Neutrophil (primary cell): ENCODE measurements at regions not wholly inside any gene's neighbourhood (a gene's known extent, or its start where the extent isn't known, plus 50 kb on each side); places are given as distances from the start of the nearest gene placed in this dataset.

ENCODE experiments used
- H3K27ac ChIP-seq: fragments of 200-600 bp; sonication (generic); 2 replicates; pipeline ENCODE4 v1.5.1; 2016; ENCODE audit warnings: mild to moderate bottlenecking, moderate library complexity
- H3K27me3 ChIP-seq: fragments of 200-600 bp; sonication (generic); 2 replicates; pipeline ENCODE4 v1.6.0; 2016; ENCODE audit warnings: mild to moderate bottlenecking
- H3K36me3 ChIP-seq: fragments of 200-600 bp; sonication (generic); 2 replicates; pipeline ENCODE4 v1.5.1; 2017
- H3K4me1 ChIP-seq, 2 experiments: fragments of 200-600 bp in 1 of 2; sonication (generic) in 1 of 2; 1 replicate in 1 of 2; 2 replicates in 1 of 2; pipeline versions ENCODE4 v1.5.1 to v1.6.1; 2013 to 2016; ENCODE audit warnings: low read depth in 1 of 2, low read length in 1 of 2, mild to moderate bottlenecking in 1 of 2, moderate library complexity in 1 of 2; ENCODE audit not compliant: control insufficient read depth in 1 of 2, insufficient read depth in 1 of 2
- H3K4me3 ChIP-seq, 2 experiments: fragments of 200-600 bp in 1 of 2; sonication (generic) in 1 of 2; 1 replicate in 1 of 2; 2 replicates in 1 of 2; pipeline ENCODE4 v1.5.1; 2013 to 2016; ENCODE audit warnings: low read depth in 1 of 2, low read length in 1 of 2, mild to moderate bottlenecking in 1 of 2, moderate library complexity in 1 of 2
- H3K9me3 ChIP-seq: fragments of 200-600 bp; sonication (generic); 2 replicates; pipeline ENCODE4 v1.5.1; 2016
- TF ChIP-seq, protein P1 (sequence below): fragments of 200-600 bp; sonication (generic); IDR thresholded peaks from 2 replicates; pipeline ENCODE4 v1.5.1; 2016; ENCODE audit warnings: antibody characterized with exemption

DNA sequence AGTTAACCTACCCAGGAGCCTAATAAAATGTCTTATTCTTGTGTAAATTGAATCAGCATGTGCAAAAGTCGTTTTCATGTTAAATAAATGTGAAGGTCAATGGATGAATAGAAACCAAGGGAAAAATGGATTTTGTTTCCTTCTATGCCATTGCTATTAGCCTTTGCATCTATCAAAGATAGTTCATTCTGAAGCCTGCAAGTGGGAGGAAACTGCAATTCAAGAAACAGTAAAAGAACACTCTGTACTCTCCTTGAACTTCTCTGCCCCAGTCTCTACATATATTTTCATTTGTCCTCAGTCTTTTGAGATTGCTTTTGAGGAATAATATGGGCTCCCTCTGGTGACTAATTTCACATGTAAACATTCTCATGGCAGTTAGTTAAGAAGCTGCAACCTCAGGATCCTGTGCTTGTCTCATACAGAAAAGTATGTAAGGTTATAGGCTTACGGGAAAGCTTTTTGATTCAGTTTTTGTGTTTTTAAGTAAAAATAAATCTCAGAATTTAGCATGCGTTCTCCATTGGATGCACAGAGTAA, 1590.0 kb upstream of the LRRTM1 start:
- Histone ChIP-seq H3K36me3 (no peaks in the 10 kb centered on the region), H3K27me3 (no peaks in the 10 kb centered on the region), H3K9me3 (no peaks in the 10 kb centered on the region), H3K4me1 (no peaks in the 10 kb centered on the region), H3K27ac (no peak overlapping the region), H3K4me3 (no peak overlapping the region)
- TF ChIP-seq, protein P1, sequence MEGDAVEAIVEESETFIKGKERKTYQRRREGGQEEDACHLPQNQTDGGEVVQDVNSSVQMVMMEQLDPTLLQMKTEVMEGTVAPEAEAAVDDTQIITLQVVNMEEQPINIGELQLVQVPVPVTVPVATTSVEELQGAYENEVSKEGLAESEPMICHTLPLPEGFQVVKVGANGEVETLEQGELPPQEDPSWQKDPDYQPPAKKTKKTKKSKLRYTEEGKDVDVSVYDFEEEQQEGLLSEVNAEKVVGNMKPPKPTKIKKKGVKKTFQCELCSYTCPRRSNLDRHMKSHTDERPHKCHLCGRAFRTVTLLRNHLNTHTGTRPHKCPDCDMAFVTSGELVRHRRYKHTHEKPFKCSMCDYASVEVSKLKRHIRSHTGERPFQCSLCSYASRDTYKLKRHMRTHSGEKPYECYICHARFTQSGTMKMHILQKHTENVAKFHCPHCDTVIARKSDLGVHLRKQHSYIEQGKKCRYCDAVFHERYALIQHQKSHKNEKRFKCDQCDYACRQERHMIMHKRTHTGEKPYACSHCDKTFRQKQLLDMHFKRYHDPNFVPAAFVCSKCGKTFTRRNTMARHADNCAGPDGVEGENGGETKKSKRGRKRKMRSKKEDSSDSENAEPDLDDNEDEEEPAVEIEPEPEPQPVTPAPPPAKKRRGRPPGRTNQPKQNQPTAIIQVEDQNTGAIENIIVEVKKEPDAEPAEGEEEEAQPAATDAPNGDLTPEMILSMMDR: no peak

DNA sequence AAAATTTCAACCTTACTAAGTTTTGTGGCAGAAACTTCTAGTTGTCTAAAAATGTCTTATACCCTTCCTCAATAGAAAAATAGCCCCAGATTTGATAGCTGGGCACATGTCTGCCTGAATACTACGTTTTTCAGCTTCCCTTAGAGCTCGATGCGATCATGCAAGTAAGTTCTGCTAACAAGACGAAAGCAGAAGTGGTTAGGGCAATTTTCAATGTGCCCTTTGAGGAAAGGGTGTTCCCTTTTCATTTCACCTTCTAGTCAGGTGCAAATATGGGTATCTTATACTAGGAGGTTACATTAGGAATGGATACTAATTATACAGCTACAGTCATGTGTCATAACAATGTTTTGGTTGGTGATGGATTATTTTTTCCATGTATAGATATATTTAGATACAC, 1572.1 kb upstream of the LRRTM1 start:
- H3K36me3 ChIP-seq: no peaks in the 10 kb centered on the region
- no peak overlapping the region for H3K4me3 ChIP-seq
- no peaks in the 10 kb centered on the region for H3K27me3 ChIP-seq
- H3K4me1 ChIP-seq: no peaks in the 10 kb centered on the region
- no peaks in the 10 kb centered on the region for H3K9me3 ChIP-seq
- no peak overlapping the region for H3K27ac ChIP-seq
- TF ChIP-seq, protein P1: no peak

DNA sequence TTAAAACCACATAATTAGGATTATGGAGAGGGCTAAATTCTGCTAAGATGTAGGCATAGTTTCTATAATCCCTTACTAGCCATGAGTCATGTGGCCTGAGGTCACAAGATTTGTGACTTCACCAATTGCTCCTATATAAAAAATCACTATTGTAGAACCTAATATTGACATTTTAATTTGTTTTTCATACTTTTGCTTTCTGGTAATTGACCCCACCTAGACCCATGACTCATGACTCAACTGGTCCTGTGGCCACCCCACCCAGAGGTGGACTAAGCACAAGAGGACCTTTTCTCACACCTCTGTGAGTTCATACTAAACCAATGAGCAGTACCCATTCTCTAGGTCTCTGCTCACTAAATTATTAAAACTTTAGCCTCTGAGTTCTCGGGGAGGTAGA, 1567.5 kb upstream of the LRRTM1 start:
- TF ChIP-seq, protein P1: no peak
- Histone ChIP-seq H3K27ac (no peak overlapping the region), H3K9me3 (no peaks in the 10 kb centered on the region), H3K27me3 (no peaks in the 10 kb centered on the region), H3K36me3 (no peaks in the 10 kb centered on the region), H3K4me3 (no peak overlapping the region), H3K4me1 (no peaks in the 10 kb centered on the region)

DNA sequence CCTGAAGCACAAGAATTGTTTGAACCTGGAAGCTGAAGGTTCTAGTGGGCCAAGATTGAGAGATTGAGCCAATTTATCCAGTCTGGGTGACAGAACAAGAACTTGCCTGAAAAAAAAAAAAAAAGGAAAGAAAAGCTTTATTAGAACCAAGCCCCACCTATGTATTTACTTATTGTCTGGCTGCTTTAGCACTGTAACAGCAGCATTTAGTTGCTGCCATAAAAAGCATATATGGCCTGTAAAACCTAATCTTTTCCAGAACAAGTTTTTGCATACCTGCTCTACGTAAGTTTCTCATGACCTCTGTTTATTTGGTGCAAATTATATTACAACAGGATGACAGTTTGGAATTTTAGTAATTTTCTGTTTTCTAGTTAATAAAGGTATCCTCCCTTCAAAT, 1565.6 kb upstream of the LRRTM1 start:
- peaks cover 2% of the 10 kb centered on the region for H3K9me3 ChIP-seq
- H3K4me3 ChIP-seq: no peak overlapping the region
- no peak overlapping the region for H3K27ac ChIP-seq
- H3K4me1 ChIP-seq: no peaks in the 10 kb centered on the region
- TF ChIP-seq, protein P1: no peak
- no peaks in the 10 kb centered on the region for H3K36me3 ChIP-seq
- no peaks in the 10 kb centered on the region for H3K27me3 ChIP-seq

DNA sequence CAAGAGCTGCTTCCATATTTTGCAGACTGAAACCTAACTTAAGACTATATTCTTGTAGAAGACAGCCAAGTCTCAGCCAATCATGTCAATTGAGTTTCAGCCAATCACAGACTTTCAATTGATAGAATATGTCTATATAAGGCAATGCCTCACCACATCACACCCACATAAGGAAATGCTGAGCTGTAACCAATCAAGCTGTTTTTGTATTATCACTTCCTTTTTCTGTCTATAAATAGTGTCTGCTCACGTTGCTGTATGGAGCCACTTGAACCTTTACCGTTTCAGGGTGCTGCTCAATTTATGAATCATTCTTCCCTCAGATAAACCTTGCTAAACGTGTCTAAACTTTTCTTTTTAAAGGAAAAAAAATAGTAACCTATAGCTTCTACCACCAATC, 1554.4 kb upstream of the LRRTM1 start:
- TF ChIP-seq, protein P1: no peak
- H3K9me3 ChIP-seq: no peaks in the 10 kb centered on the region
- H3K36me3 ChIP-seq: no peaks in the 10 kb centered on the region
- H3K27me3 ChIP-seq: no peaks in the 10 kb centered on the region
- no peak overlapping the region for H3K27ac ChIP-seq
- no peak overlapping the region for H3K4me3 ChIP-seq
- H3K4me1 ChIP-seq: no peaks in the 10 kb centered on the region

DNA sequence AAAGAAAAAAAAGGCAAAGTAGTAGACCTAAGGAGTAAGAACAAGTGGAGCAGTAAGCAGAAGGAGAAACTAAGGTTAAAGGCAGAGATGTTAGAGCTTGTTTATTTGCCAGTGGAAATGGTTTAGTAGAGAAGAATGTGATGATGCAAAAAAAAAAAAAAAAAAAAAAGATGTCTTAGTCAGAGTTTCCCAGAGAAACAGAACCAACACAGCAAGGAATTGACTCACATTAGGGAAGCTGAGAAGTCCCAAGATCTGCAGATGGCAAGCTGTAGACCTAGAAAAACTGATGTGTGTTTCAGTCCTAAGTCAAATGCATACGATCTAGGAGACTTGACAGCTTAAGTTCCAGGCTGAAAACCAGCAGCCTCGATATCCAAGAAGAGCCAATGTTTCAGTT, 1548.8 kb upstream of the LRRTM1 start:
- TF ChIP-seq, protein P1: no peak

More for the DNA sequence above, 1548.8 kb upstream of the LRRTM1 start:
- H3K9me3 ChIP-seq: no peaks in the 10 kb centered on the region
- no peaks in the 10 kb centered on the region for H3K27me3 ChIP-seq
- no peak overlapping the region for H3K4me3 ChIP-seq
- no peaks in the 10 kb centered on the region for H3K4me1 ChIP-seq
- no peaks in the 10 kb centered on the region for H3K36me3 ChIP-seq
- H3K27ac ChIP-seq: no peak overlapping the region
